ENCODE measurements at regions not wholly inside any gene's neighbourhood (a gene's known extent, or its start where the extent isn't known, plus 50 kb on each side); places are given as distances from the start of the nearest gene placed in this dataset.

DNA sequence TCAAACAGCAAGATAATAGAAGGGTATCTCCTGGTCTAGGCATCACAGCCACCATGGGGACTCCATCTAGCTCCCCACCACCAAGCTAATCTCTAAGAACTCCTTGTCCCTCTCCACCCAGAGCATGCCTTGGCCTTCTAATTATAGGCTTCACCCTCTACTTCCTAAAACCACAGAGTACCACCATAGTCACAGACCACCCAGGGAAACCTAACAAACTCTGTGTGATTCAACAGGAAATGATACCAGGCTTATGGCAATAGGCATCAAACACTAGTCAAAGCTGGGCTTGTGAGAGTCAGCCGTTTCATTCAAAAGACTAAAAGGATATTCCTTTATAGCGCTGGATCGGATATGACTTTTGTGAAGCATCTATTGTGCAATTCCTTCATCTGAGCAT, 91.5 kb upstream of the NALF2 start:
- TF ChIP-seq, protein P1, sequence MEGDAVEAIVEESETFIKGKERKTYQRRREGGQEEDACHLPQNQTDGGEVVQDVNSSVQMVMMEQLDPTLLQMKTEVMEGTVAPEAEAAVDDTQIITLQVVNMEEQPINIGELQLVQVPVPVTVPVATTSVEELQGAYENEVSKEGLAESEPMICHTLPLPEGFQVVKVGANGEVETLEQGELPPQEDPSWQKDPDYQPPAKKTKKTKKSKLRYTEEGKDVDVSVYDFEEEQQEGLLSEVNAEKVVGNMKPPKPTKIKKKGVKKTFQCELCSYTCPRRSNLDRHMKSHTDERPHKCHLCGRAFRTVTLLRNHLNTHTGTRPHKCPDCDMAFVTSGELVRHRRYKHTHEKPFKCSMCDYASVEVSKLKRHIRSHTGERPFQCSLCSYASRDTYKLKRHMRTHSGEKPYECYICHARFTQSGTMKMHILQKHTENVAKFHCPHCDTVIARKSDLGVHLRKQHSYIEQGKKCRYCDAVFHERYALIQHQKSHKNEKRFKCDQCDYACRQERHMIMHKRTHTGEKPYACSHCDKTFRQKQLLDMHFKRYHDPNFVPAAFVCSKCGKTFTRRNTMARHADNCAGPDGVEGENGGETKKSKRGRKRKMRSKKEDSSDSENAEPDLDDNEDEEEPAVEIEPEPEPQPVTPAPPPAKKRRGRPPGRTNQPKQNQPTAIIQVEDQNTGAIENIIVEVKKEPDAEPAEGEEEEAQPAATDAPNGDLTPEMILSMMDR (IDR thresholded peaks at IDR 0.05; ENCODE audit: low read depth, low read length), result no peak
- H3K4me3 ChIP-seq (ENCODE audit: low read depth, low read length), result no peak overlapping the region

DNA sequence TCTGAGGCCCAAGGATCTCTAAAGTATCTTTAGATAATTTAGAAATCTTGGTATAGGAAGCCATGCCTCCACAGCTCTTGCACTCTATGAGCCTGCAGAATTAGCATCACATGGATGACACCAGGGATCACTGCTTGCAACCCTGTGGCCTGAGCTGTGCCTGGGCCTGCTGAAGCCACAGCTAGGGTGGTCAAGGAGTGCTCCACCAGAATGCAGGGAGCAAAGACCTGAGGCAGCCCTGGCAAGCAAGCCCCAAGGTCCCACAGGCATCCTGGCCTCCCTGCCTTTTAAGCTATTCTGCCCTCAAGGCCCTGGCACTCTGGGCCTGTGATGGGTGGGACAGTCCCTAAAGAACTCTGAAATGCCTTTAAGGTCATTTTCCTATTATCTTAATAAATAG, 105.2 kb upstream of the NALF2 start:
- H3K4me3 ChIP-seq (ENCODE audit: low read depth, low read length), result no peak overlapping the region
- TF ChIP-seq, protein P1 (IDR thresholded peaks at IDR 0.05; ENCODE audit: low read depth, low read length), result no peak

DNA sequence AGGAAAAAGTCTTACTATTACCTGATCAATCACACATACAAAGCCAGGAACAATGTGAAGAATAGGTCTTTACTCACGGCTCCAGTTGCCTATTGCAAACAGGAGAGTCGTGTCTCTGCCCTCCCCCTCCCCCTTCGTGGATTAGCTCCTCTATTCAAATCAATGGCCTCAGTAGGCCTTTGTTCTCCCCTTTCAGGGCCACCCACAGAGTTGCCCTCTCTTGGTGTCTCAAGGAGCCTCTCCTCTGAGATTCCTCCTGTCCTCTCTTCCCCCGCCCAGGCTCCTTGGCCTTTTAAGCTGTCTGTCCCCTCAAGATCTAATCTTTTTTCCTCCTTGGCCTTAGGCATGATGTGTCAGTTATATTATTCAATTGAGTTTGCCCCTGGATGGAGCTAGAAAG, 107.2 kb upstream of the NALF2 start:
- H3K4me3 ChIP-seq (ENCODE audit: low read depth, low read length), result no peak overlapping the region
- TF ChIP-seq, protein P1 (IDR thresholded peaks at IDR 0.05; ENCODE audit: low read depth, low read length), result no peak

DNA sequence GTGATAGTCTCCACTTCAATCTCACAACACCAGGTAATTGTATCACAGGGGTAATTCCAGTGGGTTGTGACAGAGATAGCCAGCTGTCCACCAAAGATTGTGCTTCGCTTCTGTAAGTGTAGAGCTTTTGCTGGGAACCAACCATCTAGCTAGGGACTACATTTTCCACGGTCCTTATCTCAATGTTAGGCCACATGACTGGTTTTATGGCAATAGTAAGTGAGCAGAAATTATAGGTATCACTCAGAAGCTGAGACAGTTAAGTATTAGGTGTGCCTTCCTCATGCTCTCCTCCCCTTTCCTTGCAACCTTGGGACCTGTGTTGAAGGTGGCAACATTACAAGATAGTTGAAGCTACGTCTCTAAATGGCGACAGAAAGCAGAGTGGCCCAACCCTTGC, 108.8 kb upstream of the NALF2 start:
- TF ChIP-seq, protein P1 (IDR thresholded peaks at IDR 0.05; ENCODE audit: low read depth, low read length), result no peak
- H3K4me3 ChIP-seq (ENCODE audit: low read depth, low read length), result no peak overlapping the region

DNA sequence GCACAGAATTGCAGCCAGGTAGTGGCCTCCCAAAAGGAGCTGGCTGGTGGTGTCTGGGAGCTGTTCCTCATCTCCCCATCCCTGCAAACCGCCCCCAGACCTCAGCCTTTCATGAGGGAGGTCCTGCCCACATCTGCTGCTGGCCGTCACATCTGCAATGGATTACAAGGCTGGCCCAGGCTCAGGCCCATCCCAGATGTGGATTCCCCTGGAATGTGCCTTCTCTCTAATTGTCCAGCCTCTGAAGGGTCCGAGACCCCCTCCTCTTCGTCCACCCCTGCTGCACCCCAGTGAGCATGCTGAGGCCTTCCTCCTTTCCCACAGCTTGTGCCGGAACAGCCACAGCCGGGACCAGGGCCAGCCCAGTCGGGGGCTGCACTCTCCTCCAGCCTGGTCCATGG, 115.0 kb upstream of the NALF2 start:
- TF ChIP-seq, protein P1 (IDR thresholded peaks at IDR 0.05; ENCODE audit: low read depth, low read length), result no peak
- no peak overlapping the region for H3K4me3 ChIP-seq (ENCODE audit: low read depth, low read length)

DNA sequence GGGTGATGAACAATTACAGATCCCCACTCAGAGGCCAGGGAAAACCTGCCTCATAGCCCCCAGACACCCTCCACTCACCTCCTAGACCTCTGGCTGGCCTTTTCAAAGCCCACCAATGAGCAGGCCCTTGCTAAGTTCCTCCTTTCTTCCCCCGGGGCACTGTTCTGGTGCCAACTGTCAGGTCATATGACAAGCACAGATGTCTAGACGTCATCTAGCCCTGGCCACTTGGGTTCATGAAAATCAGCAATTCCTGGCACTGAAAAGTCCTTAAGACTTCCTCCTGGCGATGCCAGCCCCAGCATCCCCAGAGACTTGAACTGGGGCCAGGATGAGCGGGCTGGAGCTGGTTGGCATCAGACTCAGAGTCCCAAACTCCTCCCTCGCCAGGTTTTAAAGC, 115.6 kb upstream of the NALF2 start:
- TF ChIP-seq, protein P1 (IDR thresholded peaks at IDR 0.05; ENCODE audit: low read depth, low read length), result no peak
- H3K4me3 ChIP-seq (ENCODE audit: low read depth, low read length), result no peak overlapping the region

DNA sequence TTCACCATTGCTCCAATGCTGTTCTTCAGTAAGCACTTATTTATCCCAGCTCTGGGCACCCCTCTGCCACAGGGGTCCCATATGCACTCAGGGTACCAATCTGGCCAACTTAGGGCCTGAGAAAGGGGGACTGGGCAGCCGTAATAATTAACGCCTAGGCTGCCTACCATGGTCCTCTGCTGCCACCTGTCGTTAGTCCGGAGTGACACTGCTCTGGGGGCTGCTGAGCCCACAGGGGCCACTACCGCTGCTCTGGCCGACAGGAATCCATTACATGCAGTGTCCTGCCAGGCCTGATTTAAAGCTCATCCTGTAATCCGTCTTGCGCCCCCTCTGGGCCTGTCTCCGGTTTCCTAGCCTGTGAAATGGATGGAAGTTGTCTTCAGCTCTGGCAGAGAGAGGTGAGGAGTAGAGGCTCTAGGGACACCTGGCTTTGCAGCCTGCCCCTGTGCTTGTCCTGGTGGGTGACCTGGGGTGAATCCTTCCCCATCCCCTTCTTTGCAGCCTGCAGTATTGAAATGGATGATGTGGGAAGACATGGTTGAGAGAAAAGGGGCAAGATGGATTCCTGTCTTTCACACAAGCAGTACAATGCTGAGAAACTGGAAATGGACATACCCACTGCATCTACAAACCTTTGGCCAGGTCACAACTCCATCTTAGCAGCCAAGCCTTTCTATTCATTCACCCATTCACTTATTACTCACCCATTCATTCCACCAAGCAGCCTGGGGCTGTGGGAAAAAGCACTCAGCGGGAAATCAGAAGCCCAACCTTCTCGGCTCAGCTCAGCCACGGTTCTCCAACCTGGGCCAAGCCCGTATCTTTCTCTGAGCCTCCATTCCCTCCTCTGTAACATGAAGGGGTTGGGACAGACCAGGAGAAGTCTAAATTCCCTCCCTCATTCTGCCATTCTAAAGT, 116.3 kb upstream of the NALF2 start:
- no peak overlapping the region for H3K4me3 ChIP-seq (ENCODE audit: low read depth, low read length)
- TF ChIP-seq, protein P1 (IDR thresholded peaks at IDR 0.05; ENCODE audit: low read depth, low read length), result peak; percentile 62
